ENCODE measurements at regions not wholly inside any gene's neighbourhood (a gene's known extent, or its start where the extent isn't known, plus 50 kb on each side); places are given as distances from the start of the nearest gene placed in this dataset.
A peak's percentile ranks its signal among the peaks of the same experiment; 100 is the strongest.

- TF ChIP-seq, protein P1, sequence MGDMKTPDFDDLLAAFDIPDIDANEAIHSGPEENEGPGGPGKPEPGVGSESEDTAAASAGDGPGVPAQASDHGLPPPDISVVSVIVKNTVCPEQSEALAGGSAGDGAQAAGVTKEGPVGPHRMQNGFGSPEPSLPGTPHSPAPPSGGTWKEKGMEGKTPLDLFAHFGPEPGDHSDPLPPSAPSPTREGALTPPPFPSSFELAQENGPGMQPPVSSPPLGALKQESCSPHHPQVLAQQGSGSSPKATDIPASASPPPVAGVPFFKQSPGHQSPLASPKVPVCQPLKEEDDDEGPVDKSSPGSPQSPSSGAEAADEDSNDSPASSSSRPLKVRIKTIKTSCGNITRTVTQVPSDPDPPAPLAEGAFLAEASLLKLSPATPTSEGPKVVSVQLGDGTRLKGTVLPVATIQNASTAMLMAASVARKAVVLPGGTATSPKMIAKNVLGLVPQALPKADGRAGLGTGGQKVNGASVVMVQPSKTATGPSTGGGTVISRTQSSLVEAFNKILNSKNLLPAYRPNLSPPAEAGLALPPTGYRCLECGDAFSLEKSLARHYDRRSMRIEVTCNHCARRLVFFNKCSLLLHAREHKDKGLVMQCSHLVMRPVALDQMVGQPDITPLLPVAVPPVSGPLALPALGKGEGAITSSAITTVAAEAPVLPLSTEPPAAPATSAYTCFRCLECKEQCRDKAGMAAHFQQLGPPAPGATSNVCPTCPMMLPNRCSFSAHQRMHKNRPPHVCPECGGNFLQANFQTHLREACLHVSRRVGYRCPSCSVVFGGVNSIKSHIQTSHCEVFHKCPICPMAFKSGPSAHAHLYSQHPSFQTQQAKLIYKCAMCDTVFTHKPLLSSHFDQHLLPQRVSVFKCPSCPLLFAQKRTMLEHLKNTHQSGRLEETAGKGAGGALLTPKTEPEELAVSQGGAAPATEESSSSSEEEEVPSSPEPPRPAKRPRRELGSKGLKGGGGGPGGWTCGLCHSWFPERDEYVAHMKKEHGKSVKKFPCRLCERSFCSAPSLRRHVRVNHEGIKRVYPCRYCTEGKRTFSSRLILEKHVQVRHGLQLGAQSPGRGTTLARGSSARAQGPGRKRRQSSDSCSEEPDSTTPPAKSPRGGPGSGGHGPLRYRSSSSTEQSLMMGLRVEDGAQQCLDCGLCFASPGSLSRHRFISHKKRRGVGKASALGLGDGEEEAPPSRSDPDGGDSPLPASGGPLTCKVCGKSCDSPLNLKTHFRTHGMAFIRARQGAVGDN (IDR thresholded peaks at IDR 0.05): no peak
- TF ChIP-seq SUZ12 (IDR thresholded peaks at IDR 0.05; ENCODE audit: unreplicated experiment) (no peak), WRNIP1 (IDR thresholded peaks at IDR 0.05; ENCODE audit: borderline replicate concordance, low read depth, low read length) (no peak), BHLHE40 (IDR thresholded peaks at IDR 0.05; ENCODE audit: borderline replicate concordance in 1 of 2, low read depth in 2 of 2, low read length in 1 of 2) (no peak), HDAC2 (IDR thresholded peaks at IDR 0.05) (no peak), MTA2 (IDR thresholded peaks at IDR 0.05; ENCODE audit: low read depth) (peak; percentile 59; the same call in 1 of the 2 replicates), RUNX3 (IDR thresholded peaks at IDR 0.05; ENCODE audit: low read length) (peak; percentile 27; the same call in 1 of the 2 replicates), CBX5 (IDR thresholded peaks at IDR 0.05; ENCODE audit: low read depth) (no peak), NFYB (IDR thresholded peaks at IDR 0.05; ENCODE audit: insufficient read depth, low read depth, low read length) (no peak), PML (IDR thresholded peaks at IDR 0.05; ENCODE audit: low read length) (no peak), ESRRA (IDR thresholded peaks at IDR 0.05; ENCODE audit: low read length) (no peak)
- TF ChIP-seq, protein P2, sequence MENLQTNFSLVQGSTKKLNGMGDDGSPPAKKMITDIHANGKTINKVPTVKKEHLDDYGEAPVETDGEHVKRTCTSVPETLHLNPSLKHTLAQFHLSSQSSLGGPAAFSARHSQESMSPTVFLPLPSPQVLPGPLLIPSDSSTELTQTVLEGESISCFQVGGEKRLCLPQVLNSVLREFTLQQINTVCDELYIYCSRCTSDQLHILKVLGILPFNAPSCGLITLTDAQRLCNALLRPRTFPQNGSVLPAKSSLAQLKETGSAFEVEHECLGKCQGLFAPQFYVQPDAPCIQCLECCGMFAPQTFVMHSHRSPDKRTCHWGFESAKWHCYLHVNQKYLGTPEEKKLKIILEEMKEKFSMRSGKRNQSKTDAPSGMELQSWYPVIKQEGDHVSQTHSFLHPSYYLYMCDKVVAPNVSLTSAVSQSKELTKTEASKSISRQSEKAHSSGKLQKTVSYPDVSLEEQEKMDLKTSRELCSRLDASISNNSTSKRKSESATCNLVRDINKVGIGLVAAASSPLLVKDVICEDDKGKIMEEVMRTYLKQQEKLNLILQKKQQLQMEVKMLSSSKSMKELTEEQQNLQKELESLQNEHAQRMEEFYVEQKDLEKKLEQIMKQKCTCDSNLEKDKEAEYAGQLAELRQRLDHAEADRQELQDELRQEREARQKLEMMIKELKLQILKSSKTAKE (IDR thresholded peaks at IDR 0.05; ENCODE audit: low read depth, poor library complexity, severe bottlenecking): no peak
Observed at GRCh38 chr6:114785235-114786127, 442.7 kb upstream of the HS3ST5 start (continued).
